ENCODE measurements at regions not wholly inside any gene's neighbourhood (a gene's known extent, or its start where the extent isn't known, plus 50 kb on each side); places are given as distances from the start of the nearest gene placed in this dataset.
"Not testable (repeated sequence)": the region's sequence is repeated elsewhere in the genome, so short reads cannot be mapped to it uniquely, and the experiment has no call there.

GRCh38 chr4:171542640-171543039, 270.6 kb upstream of the GALNTL6 start:
- peaks cover 6% of the 10 kb centered on the region for H3K36me3 Mint-ChIP-seq
- H3K27ac Mint-ChIP-seq = no peak overlapping the region
- peaks cover 17% of the 10 kb centered on the region for H3K9me3 Mint-ChIP-seq
- H3K27me3 Mint-ChIP-seq = no peaks in the 10 kb centered on the region
- DNase-seq (ENCODE audit: low spot score) (no peak), ATAC-seq (no peak)
- no peaks in the 10 kb centered on the region for H3K4me1 Mint-ChIP-seq (ENCODE audit: low read depth in 2 of 2)
- no peak overlapping the region for H3K4me3 Mint-ChIP-seq

GRCh38 chr4:171538601-171539100, 274.6 kb upstream of the GALNTL6 start:
- Mint-ChIP-seq H3K9me3 (peaks cover 11% of the 10 kb centered on the region), H3K27me3 (no peaks in the 10 kb centered on the region), H3K4me3 (no peak overlapping the region), H3K36me3 (peaks cover 6% of the 10 kb centered on the region), H3K4me1 (ENCODE audit: low read depth in 2 of 2) (no peaks in the 10 kb centered on the region), H3K27ac (no peak overlapping the region)
- no peak for DNase-seq (ENCODE audit: low spot score)
- ATAC-seq = no peak

GRCh38 chr4:171534391-171534790, 278.8 kb upstream of the GALNTL6 start:
- Mint-ChIP-seq H3K9me3 (peaks cover 10% of the 10 kb centered on the region), H3K27ac (no peak overlapping the region), H3K4me1 (ENCODE audit: low read depth in 2 of 2) (no peaks in the 10 kb centered on the region), H3K36me3 (no peaks in the 10 kb centered on the region), H3K4me3 (no peak overlapping the region), H3K27me3 (no peaks in the 10 kb centered on the region)
- ATAC-seq (no peak), DNase-seq (ENCODE audit: low spot score) (no peak)

GRCh38 chr4:171532968-171533367, 280.2 kb upstream of the GALNTL6 start:
- DNase-seq (ENCODE audit: low spot score) (no peak), ATAC-seq (no peak)
- no peaks in the 10 kb centered on the region for H3K4me1 Mint-ChIP-seq (ENCODE audit: low read depth in 2 of 2)
- no peaks in the 10 kb centered on the region for H3K36me3 Mint-ChIP-seq
- no peak overlapping the region for H3K4me3 Mint-ChIP-seq
- no peaks in the 10 kb centered on the region for H3K27me3 Mint-ChIP-seq
- H3K27ac Mint-ChIP-seq = no peak overlapping the region
- H3K9me3 Mint-ChIP-seq = peaks cover 7% of the 10 kb centered on the region

GRCh38 chr4:171524903-171525302, 288.3 kb upstream of the GALNTL6 start:
- ATAC-seq = no peak
- peaks cover 4% of the 10 kb centered on the region for H3K36me3 Mint-ChIP-seq
- H3K4me3 Mint-ChIP-seq = no peak overlapping the region

DNA sequence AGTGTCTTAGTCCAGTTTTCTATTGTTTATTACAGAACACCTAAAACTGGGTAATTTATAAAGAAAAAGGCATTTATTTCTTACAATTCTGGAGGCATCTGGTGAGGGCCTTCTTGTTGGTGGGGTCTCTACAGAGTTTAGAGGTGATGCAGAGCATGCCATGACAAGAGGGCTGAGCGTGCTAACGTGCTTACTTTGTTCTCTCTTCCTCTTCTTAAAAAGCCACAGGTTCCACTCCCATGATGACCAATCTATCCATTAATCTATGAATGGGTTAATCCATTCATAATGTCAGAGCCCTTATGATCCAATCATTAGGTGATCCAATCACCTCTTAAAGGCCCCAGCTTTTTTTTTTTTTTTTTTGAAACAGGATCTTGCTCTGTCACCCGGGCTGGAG, 291.5 kb upstream of the GALNTL6 start:
- DNase-seq (ENCODE audit: low spot score) (no peak), ATAC-seq (no peak)
- Mint-ChIP-seq H3K36me3 (peaks cover 9% of the 10 kb centered on the region), H3K9me3 (peaks cover 10% of the 10 kb centered on the region), H3K27me3 (no peaks in the 10 kb centered on the region), H3K4me3 (no peak overlapping the region), H3K4me1 (ENCODE audit: low read depth in 2 of 2) (peaks cover 0 to 4% of the 10 kb centered on the region in 2 donors), H3K27ac (no peak overlapping the region)

More at GRCh38 chr4:171524903-171525302, 288.3 kb upstream of the GALNTL6 start:
- no peak for DNase-seq (ENCODE audit: low spot score)
- peaks cover 7% of the 10 kb centered on the region for H3K9me3 Mint-ChIP-seq
- no peak overlapping the region for H3K27ac Mint-ChIP-seq
- H3K27me3 Mint-ChIP-seq = no peaks in the 10 kb centered on the region
- H3K4me1 Mint-ChIP-seq (ENCODE audit: low read depth in 2 of 2) = no peaks in the 10 kb centered on the region

DNA sequence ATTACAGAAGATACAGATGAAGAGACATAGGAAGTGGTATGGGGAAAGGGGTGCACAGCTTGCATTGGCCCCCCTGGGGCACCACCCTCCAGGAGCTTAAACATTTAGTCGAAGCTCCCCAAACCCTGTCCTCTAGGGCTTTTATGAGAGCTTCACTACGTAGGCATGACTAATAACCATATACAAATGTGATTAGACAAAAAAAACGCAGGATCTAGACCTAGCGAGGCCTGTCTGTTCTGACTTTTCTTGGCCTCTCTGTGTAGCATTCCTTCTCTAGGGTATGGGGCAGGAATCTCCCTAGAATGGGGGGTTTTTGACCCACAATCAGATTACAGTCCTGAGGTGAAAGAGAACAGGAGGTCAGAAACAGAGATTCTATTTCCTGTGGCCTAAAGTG, 293.7 kb upstream of the GALNTL6 start:
- Mint-ChIP-seq H3K9me3 (peaks cover 9% of the 10 kb centered on the region), H3K27me3 (no peaks in the 10 kb centered on the region), H3K4me1 (ENCODE audit: low read depth in 2 of 2) (peaks cover 0 to 4% of the 10 kb centered on the region in 2 donors), H3K27ac (no peak overlapping the region), H3K36me3 (peaks cover 5% of the 10 kb centered on the region), H3K4me3 (no peak overlapping the region)
- ATAC-seq = no peak
- no peak for DNase-seq (ENCODE audit: low spot score)

- H3K27me3 Mint-ChIP-seq = no peaks in the 10 kb centered on the region
- no peak overlapping the region for H3K4me3 Mint-ChIP-seq
- peaks cover 5% of the 10 kb centered on the region for H3K36me3 Mint-ChIP-seq
- H3K9me3 Mint-ChIP-seq = peaks cover 5% of the 10 kb centered on the region
- DNase-seq (ENCODE audit: low spot score) (no peak), ATAC-seq (no peak)
- peaks cover 0 to 4% of the 10 kb centered on the region in 2 donors for H3K4me1 Mint-ChIP-seq (ENCODE audit: low read depth in 2 of 2)
- H3K27ac Mint-ChIP-seq = no peak overlapping the region
Observed at GRCh38 chr4:171517883-171518282, 295.3 kb upstream of the GALNTL6 start.

DNA sequence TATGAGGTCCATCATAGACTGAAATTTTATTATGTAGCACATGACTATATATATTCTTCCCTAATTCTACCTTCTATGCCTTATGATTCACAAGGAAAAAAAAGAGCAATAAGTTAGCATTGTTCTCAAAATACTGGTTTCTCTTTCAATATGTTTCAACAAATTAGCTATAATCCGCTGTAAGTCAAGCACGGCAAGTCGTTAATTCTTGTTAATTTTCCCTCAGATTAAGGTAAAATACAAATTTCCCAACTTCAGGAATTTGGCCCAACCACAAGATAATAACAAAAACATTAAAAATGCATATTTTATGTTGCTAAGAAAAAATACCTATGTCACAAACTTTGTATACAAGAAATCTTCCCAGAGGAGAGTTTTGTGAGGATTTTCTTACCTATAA, 296.5 kb upstream of the GALNTL6 start:
- Mint-ChIP-seq H3K36me3 (peaks cover 13% of the 10 kb centered on the region), H3K27me3 (no peaks in the 10 kb centered on the region), H3K4me1 (ENCODE audit: low read depth in 2 of 2) (peaks cover 0 to 4% of the 10 kb centered on the region in 2 donors), H3K4me3 (no peak overlapping the region), H3K27ac (no peak overlapping the region), H3K9me3 (peaks cover 11% of the 10 kb centered on the region)
- DNase-seq (ENCODE audit: low spot score) (no peak), ATAC-seq (no peak)

GRCh38 chr4:171484681-171485080, 328.5 kb upstream of the GALNTL6 start:
- H3K9me3 Mint-ChIP-seq = peaks cover 7% of the 10 kb centered on the region
- H3K27me3 Mint-ChIP-seq = no peaks in the 10 kb centered on the region
- no peak for ATAC-seq
- H3K4me1 Mint-ChIP-seq (ENCODE audit: low read depth in 2 of 2) = no peaks in the 10 kb centered on the region
- no peak overlapping the region for H3K27ac Mint-ChIP-seq
- no peak overlapping the region for H3K4me3 Mint-ChIP-seq
- H3K36me3 Mint-ChIP-seq = no peaks in the 10 kb centered on the region
- no peak for DNase-seq (ENCODE audit: low spot score)

DNA sequence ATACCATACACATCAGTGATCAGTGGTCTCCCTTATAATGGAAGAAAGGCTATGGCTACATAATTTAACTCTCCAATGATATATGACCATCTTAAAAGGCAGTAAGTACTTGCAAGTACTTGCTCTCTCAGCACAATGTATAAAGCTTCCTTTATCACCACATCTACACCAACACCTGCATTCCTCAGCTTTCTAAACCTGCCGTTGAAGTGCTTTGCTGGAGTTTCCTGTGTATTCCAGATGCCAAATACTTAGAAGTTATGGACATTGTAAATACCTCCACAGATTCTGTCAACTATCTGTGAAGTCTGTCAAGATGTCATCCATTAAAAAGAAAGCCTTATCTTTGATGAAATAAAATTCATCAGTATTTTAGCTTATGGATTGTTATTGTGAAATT, 335.0 kb upstream of the GALNTL6 start:
- Mint-ChIP-seq H3K36me3 (no peaks in the 10 kb centered on the region), H3K27me3 (no peaks in the 10 kb centered on the region), H3K9me3 (peaks cover 3% of the 10 kb centered on the region), H3K4me1 (ENCODE audit: low read depth in 2 of 2) (no peaks in the 10 kb centered on the region), H3K4me3 (no peak overlapping the region), H3K27ac (no peak overlapping the region)
- DNase-seq (ENCODE audit: low spot score) (no peak), ATAC-seq (no peak)

GRCh38 chr4:171475111-171475510, 338.1 kb upstream of the GALNTL6 start:
- ATAC-seq; H3K4me1 Mint-ChIP-seq (ENCODE audit: low read depth in 2 of 2); H3K4me3 Mint-ChIP-seq; H3K36me3 Mint-ChIP-seq; DNase-seq (ENCODE audit: low spot score); H3K27ac Mint-ChIP-seq; H3K27me3 Mint-ChIP-seq; H3K9me3 Mint-ChIP-seq: not testable (repeated sequence)

- Mint-ChIP-seq H3K4me3 (no peak overlapping the region), H3K9me3 (peaks cover 6% of the 10 kb centered on the region), H3K36me3 (no peaks in the 10 kb centered on the region), H3K27ac (no peak overlapping the region), H3K27me3 (no peaks in the 10 kb centered on the region), H3K4me1 (ENCODE audit: low read depth in 2 of 2) (no peaks in the 10 kb centered on the region)
- ATAC-seq (no peak), DNase-seq (ENCODE audit: low spot score) (no peak)
Observed at GRCh38 chr4:171473155-171473554, 340.0 kb upstream of the GALNTL6 start.

DNA sequence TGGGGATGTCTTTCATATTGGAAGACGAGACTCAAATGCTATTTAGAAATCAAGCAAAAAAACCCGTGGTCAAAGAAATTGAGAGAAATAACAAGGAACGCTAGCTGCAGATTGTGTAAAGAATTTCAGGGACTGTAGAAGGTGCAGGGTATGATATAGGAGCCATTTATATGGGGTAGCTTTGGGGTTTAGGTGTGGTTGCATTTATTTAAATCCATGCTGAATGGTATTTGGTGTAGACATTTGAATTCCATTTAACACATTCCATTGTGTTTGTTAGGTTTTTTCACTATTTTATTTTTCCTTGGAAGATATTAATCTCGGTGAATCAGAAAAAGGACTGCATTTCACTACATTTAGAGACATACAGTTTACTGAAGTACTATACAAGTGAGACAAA, 341.0 kb upstream of the GALNTL6 start:
- H3K27me3 Mint-ChIP-seq = no peaks in the 10 kb centered on the region
- ATAC-seq (no peak), DNase-seq (ENCODE audit: low spot score) (no peak)
- H3K4me3 Mint-ChIP-seq = no peak overlapping the region
- peaks cover 6% of the 10 kb centered on the region for H3K9me3 Mint-ChIP-seq
- no peaks in the 10 kb centered on the region for H3K36me3 Mint-ChIP-seq
- H3K4me1 Mint-ChIP-seq (ENCODE audit: low read depth in 2 of 2) = no peaks in the 10 kb centered on the region
- no peak overlapping the region for H3K27ac Mint-ChIP-seq

DNA sequence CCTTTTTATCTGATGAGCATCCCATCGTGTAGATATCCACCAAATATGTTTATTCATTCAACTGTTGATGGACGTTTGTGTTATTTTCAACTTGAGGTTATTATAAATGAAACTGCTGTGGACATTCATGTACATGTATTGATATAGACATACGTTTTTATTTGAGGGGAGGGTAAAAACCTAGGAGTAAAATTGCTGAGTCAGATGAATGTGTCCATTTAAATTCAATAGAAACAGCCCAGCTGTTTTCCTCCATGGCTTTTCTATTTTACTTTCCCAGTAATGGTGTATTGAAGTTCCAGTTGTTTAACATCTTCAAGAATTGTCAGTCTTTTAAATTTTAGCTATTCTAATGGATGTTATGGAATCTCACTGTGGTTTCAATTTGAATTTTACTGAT, 348.7 kb upstream of the GALNTL6 start:
- no peak for DNase-seq (ENCODE audit: low spot score)
- H3K27me3 Mint-ChIP-seq = no peaks in the 10 kb centered on the region
- ATAC-seq = no peak
- H3K4me1 Mint-ChIP-seq (ENCODE audit: low read depth in 2 of 2) = no peaks in the 10 kb centered on the region
- no peak overlapping the region for H3K27ac Mint-ChIP-seq
- H3K36me3 Mint-ChIP-seq = no peaks in the 10 kb centered on the region
- peaks cover 3% of the 10 kb centered on the region for H3K9me3 Mint-ChIP-seq
- H3K4me3 Mint-ChIP-seq = no peak overlapping the region

Data from natural killer cell treated with Interleukin-12 subunit alpha and Interleukin-12 subunit beta and Interleukin-15 and Interleukin-18, amount 100 ng/mL, for 72 hours (primary cell).